ENCODE measurements at regions not wholly inside any gene's neighbourhood (a gene's known extent, or its start where the extent isn't known, plus 50 kb on each side); places are given as distances from the start of the nearest gene placed in this dataset.

- Histone ChIP-seq H3K4me1 (ENCODE audit: insufficient read depth, low read length) (no peaks in the 10 kb centered on the region), H3K9me3 (ENCODE audit: low read length) (no peaks in the 10 kb centered on the region), H3K4me3 (ENCODE audit: low read length) (no peak overlapping the region), H3K27me3 (ENCODE audit: insufficient read depth, low read length, poor library complexity, severe bottlenecking) (no peaks in the 10 kb centered on the region), H3K36me3 (ENCODE audit: insufficient read depth, low read length) (no peaks in the 10 kb centered on the region), H3K27ac (ENCODE audit: low read depth, low read length) (no peak overlapping the region)
- ChIA-PET POLR2A (no interaction called here), CTCF (no interaction called here)
- Mint-ChIP-seq H3K4me3 (no peak overlapping the region), H3K27ac (peak overlapping the region in 1 of 8 donors; percentile 69), H3K27me3 (peaks cover 0 to 4% of the 10 kb centered on the region in 2 donors), H3K36me3 (no peaks in the 10 kb centered on the region), H3K9me3 (peaks cover 0 to 12% (median 4%) of the 10 kb centered on the region in 5 donors), H3K4me1 (no peaks in the 10 kb centered on the region)
- peak in 1 of 5 donors; percentile 34 for DNase-seq
Measured at GRCh38 chr22:48675141-48675829, 1152.4 kb downstream of the BRD1 start.

GRCh38 chr22:48673806-48674500 lies 1153.7 kb downstream of the BRD1 start:
- Mint-ChIP-seq H3K27ac (no peak overlapping the region), H3K4me3 (no peak overlapping the region), H3K36me3 (no peaks in the 10 kb centered on the region), H3K27me3 (peaks cover 0 to 4% of the 10 kb centered on the region in 2 donors), H3K4me1 (no peaks in the 10 kb centered on the region), H3K9me3 (peaks cover 0 to 12% (median 4%) of the 10 kb centered on the region in 5 donors)
- ChIA-PET POLR2A (no interaction called here), CTCF (no interaction called here)
- no peak overlapping the region for H3K4me3 ChIP-seq (ENCODE audit: low read length)
- no peaks in the 10 kb centered on the region for H3K4me1 ChIP-seq (ENCODE audit: insufficient read depth, low read length)
- H3K9me3 ChIP-seq (ENCODE audit: low read length) = no peaks in the 10 kb centered on the region
- no peaks in the 10 kb centered on the region for H3K27me3 ChIP-seq (ENCODE audit: insufficient read depth, low read length, poor library complexity, severe bottlenecking)
- DNase-seq = peak in 1 of 5 donors; percentile 28
- H3K27ac ChIP-seq (ENCODE audit: low read depth, low read length) = no peak overlapping the region
- no peaks in the 10 kb centered on the region for H3K36me3 ChIP-seq (ENCODE audit: insufficient read depth, low read length)

GRCh38 chr22:48672387-48672786 lies 1155.3 kb downstream of the BRD1 start:
- Histone ChIP-seq H3K9me3 (ENCODE audit: low read length) (no peaks in the 10 kb centered on the region), H3K27ac (ENCODE audit: low read depth, low read length) (no peak overlapping the region), H3K36me3 (ENCODE audit: insufficient read depth, low read length) (no peaks in the 10 kb centered on the region), H3K27me3 (ENCODE audit: insufficient read depth, low read length, poor library complexity, severe bottlenecking) (no peaks in the 10 kb centered on the region), H3K4me3 (ENCODE audit: low read length) (no peak overlapping the region), H3K4me1 (ENCODE audit: insufficient read depth, low read length) (no peaks in the 10 kb centered on the region)
- no peak overlapping the region for H3K4me3 Mint-ChIP-seq
- peaks cover 0 to 4% of the 10 kb centered on the region in 2 donors for H3K27me3 Mint-ChIP-seq
- ChIA-PET POLR2A (no interaction called here), CTCF (no interaction called here)
- DNase-seq = no peak
- H3K4me1 Mint-ChIP-seq = no peaks in the 10 kb centered on the region
- peaks cover 0 to 12% (median 4%) of the 10 kb centered on the region in 5 donors for H3K9me3 Mint-ChIP-seq
- H3K36me3 Mint-ChIP-seq = no peaks in the 10 kb centered on the region
- no peak overlapping the region for H3K27ac Mint-ChIP-seq

- CTCF ChIA-PET = no interaction called here
- DNase-seq = no peak
- no peak overlapping the region for H3K27ac Mint-ChIP-seq
- H3K9me3 Mint-ChIP-seq = peaks cover 0 to 12% (median 4%) of the 10 kb centered on the region in 5 donors
- no peaks in the 10 kb centered on the region for H3K4me1 ChIP-seq (ENCODE audit: insufficient read depth, low read length)
- no peak overlapping the region for H3K27ac ChIP-seq (ENCODE audit: low read depth, low read length)
- no peaks in the 10 kb centered on the region for H3K36me3 ChIP-seq (ENCODE audit: insufficient read depth, low read length)
- H3K27me3 Mint-ChIP-seq = peaks cover 0 to 4% of the 10 kb centered on the region in 2 donors
- no peaks in the 10 kb centered on the region for H3K4me1 Mint-ChIP-seq
- H3K27me3 ChIP-seq (ENCODE audit: insufficient read depth, low read length, poor library complexity, severe bottlenecking) = no peaks in the 10 kb centered on the region
- H3K9me3 ChIP-seq (ENCODE audit: low read length) = no peaks in the 10 kb centered on the region
- H3K4me3 Mint-ChIP-seq = no peak overlapping the region
- H3K36me3 Mint-ChIP-seq = no peaks in the 10 kb centered on the region
- POLR2A ChIA-PET = no interaction called here
- H3K4me3 ChIP-seq (ENCODE audit: low read length) = no peak overlapping the region
Measured at GRCh38 chr22:48670731-48671130, 1156.9 kb downstream of the BRD1 start.

- Histone ChIP-seq H3K27me3 (ENCODE audit: insufficient read depth, low read length, poor library complexity, severe bottlenecking) (no peaks in the 10 kb centered on the region), H3K4me3 (ENCODE audit: low read length) (no peak overlapping the region), H3K9me3 (ENCODE audit: low read length) (no peaks in the 10 kb centered on the region), H3K36me3 (ENCODE audit: insufficient read depth, low read length) (no peaks in the 10 kb centered on the region), H3K4me1 (ENCODE audit: insufficient read depth, low read length) (no peaks in the 10 kb centered on the region), H3K27ac (ENCODE audit: low read depth, low read length) (no peak overlapping the region)
- H3K4me3 Mint-ChIP-seq = no peak overlapping the region
- H3K36me3 Mint-ChIP-seq = no peaks in the 10 kb centered on the region
- peaks cover 0 to 3% of the 10 kb centered on the region in 2 donors for H3K27me3 Mint-ChIP-seq
- no peaks in the 10 kb centered on the region for H3K4me1 Mint-ChIP-seq
- CTCF ChIA-PET = no interaction called here
- peaks cover 0 to 12% (median 4%) of the 10 kb centered on the region in 5 donors for H3K9me3 Mint-ChIP-seq
- DNase-seq = no peak
- POLR2A ChIA-PET = no interaction called here
- no peak overlapping the region for H3K27ac Mint-ChIP-seq
Measured at GRCh38 chr22:48669986-48670716, 1157.5 kb downstream of the BRD1 start.

- Histone ChIP-seq H3K4me1 (ENCODE audit: insufficient read depth, low read length) (no peaks in the 10 kb centered on the region), H3K27me3 (ENCODE audit: insufficient read depth, low read length, poor library complexity, severe bottlenecking) (no peaks in the 10 kb centered on the region), H3K36me3 (ENCODE audit: insufficient read depth, low read length) (no peaks in the 10 kb centered on the region), H3K4me3 (ENCODE audit: low read length) (no peak overlapping the region), H3K27ac (ENCODE audit: low read depth, low read length) (no peak overlapping the region), H3K9me3 (ENCODE audit: low read length) (no peaks in the 10 kb centered on the region)
- CTCF ChIA-PET = no interaction called here
- Mint-ChIP-seq H3K4me3 (no peak overlapping the region), H3K27ac (no peak overlapping the region), H3K9me3 (peaks cover 3 to 18% (median 9%) of the 10 kb centered on the region in 5 donors), H3K4me1 (no peaks in the 10 kb centered on the region), H3K36me3 (no peaks in the 10 kb centered on the region), H3K27me3 (peaks cover 0 to 2% of the 10 kb centered on the region in 2 donors)
- POLR2A ChIA-PET = no interaction called here
- DNase-seq = no peak
Measured at GRCh38 chr22:48669226-48669625, 1158.4 kb downstream of the BRD1 start.

- peaks cover 0 to 3% of the 10 kb centered on the region in 2 donors for H3K27me3 Mint-ChIP-seq
- no peak overlapping the region for H3K4me3 Mint-ChIP-seq
- ChIA-PET CTCF (no interaction called here), POLR2A (no interaction called here)
- H3K4me1 Mint-ChIP-seq = no peaks in the 10 kb centered on the region
- Histone ChIP-seq H3K27me3 (ENCODE audit: insufficient read depth, low read length, poor library complexity, severe bottlenecking) (no peaks in the 10 kb centered on the region), H3K4me1 (ENCODE audit: insufficient read depth, low read length) (no peaks in the 10 kb centered on the region), H3K4me3 (ENCODE audit: low read length) (no peak overlapping the region), H3K9me3 (ENCODE audit: low read length) (no peaks in the 10 kb centered on the region), H3K27ac (ENCODE audit: low read depth, low read length) (no peak overlapping the region), H3K36me3 (ENCODE audit: insufficient read depth, low read length) (no peaks in the 10 kb centered on the region)
- H3K27ac Mint-ChIP-seq = no peak overlapping the region
- no peak for DNase-seq
- peaks cover 6 to 28% (median 12%) of the 10 kb centered on the region in 5 donors for H3K9me3 Mint-ChIP-seq
- H3K36me3 Mint-ChIP-seq = no peaks in the 10 kb centered on the region
Measured at GRCh38 chr22:48667289-48667688, 1160.4 kb downstream of the BRD1 start.

GRCh38 chr22:48666620-48667019 lies 1161.1 kb downstream of the BRD1 start:
- Mint-ChIP-seq H3K4me1 (no peaks in the 10 kb centered on the region), H3K4me3 (no peak overlapping the region), H3K27me3 (peaks cover 0 to 3% of the 10 kb centered on the region in 2 donors), H3K27ac (no peak overlapping the region), H3K36me3 (no peaks in the 10 kb centered on the region), H3K9me3 (peaks cover 8 to 23% (median 8%) of the 10 kb centered on the region in 5 donors)
- H3K4me1 ChIP-seq (ENCODE audit: insufficient read depth, low read length) = no peaks in the 10 kb centered on the region
- POLR2A ChIA-PET = no interaction called here
- no peaks in the 10 kb centered on the region for H3K36me3 ChIP-seq (ENCODE audit: insufficient read depth, low read length)
- H3K9me3 ChIP-seq (ENCODE audit: low read length) = no peaks in the 10 kb centered on the region
- H3K4me3 ChIP-seq (ENCODE audit: low read length) = no peak overlapping the region
- DNase-seq = no peak
- no peaks in the 10 kb centered on the region for H3K27me3 ChIP-seq (ENCODE audit: insufficient read depth, low read length, poor library complexity, severe bottlenecking)
- CTCF ChIA-PET = no interaction called here
- H3K27ac ChIP-seq (ENCODE audit: low read depth, low read length) = no peak overlapping the region

Measured in CD8-positive, alpha-beta memory T cell (primary cell).